ENCODE measurements at regions not wholly inside any gene's neighbourhood (a gene's known extent, or its start where the extent isn't known, plus 50 kb on each side); places are given as distances from the start of the nearest gene placed in this dataset.

DNA sequence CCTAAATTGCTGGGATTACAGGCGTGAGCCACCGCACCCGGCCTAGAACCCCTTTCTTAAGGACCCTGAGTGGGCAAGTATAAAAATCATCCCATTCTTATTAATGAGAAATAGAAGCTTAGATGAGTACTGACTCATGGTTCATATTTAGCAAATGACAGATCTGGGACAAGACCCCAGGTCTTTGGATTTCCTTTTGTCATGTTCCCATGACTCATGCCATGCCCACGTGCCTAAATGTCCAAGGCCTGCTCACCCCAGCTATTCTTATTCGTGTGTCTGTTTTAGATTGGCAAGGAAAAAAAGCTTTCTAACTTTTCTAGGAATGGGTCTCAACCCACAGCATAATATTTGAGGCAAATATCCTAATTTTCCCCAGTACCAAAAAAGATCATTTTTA is 57.7 kb upstream of the RPS23 start (continued):
- TF ChIP-seq, protein P1, sequence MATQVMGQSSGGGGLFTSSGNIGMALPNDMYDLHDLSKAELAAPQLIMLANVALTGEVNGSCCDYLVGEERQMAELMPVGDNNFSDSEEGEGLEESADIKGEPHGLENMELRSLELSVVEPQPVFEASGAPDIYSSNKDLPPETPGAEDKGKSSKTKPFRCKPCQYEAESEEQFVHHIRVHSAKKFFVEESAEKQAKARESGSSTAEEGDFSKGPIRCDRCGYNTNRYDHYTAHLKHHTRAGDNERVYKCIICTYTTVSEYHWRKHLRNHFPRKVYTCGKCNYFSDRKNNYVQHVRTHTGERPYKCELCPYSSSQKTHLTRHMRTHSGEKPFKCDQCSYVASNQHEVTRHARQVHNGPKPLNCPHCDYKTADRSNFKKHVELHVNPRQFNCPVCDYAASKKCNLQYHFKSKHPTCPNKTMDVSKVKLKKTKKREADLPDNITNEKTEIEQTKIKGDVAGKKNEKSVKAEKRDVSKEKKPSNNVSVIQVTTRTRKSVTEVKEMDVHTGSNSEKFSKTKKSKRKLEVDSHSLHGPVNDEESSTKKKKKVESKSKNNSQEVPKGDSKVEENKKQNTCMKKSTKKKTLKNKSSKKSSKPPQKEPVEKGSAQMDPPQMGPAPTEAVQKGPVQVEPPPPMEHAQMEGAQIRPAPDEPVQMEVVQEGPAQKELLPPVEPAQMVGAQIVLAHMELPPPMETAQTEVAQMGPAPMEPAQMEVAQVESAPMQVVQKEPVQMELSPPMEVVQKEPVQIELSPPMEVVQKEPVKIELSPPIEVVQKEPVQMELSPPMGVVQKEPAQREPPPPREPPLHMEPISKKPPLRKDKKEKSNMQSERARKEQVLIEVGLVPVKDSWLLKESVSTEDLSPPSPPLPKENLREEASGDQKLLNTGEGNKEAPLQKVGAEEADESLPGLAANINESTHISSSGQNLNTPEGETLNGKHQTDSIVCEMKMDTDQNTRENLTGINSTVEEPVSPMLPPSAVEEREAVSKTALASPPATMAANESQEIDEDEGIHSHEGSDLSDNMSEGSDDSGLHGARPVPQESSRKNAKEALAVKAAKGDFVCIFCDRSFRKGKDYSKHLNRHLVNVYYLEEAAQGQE (IDR thresholded peaks at IDR 0.05), result no peak

DNA sequence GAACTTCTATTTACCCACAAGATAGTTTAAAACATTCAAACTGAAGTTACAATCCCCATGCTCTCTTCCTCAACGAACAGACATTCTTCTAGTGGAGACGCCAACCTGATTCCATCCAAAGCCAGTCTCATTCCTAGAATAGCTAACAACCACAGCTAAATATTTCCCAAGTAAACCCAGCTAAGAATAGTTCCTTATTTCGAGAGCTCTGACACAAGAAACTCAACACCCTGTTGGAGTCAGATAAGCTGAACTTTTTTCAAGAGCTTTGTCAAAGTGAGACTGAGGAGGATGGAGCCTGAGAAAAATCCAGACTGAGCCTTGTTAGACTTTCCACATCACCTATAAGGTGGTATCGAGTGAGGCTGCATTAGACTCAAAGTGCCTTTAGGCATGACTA is 56.7 kb upstream of the RPS23 start:
- H3K9me3 ChIP-seq (ENCODE audit: control insufficient read depth in 4 of 4, low read length in 3 of 4), result no peaks in the 10 kb centered on the region
- no peak for TF ChIP-seq RXRA (IDR thresholded peaks at IDR 0.05)
- TF ChIP-seq JUND (IDR thresholded peaks at IDR 0.05), result no peak
- TF ChIP-seq, protein P2, sequence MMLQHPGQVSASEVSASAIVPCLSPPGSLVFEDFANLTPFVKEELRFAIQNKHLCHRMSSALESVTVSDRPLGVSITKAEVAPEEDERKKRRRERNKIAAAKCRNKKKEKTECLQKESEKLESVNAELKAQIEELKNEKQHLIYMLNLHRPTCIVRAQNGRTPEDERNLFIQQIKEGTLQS (IDR thresholded peaks at IDR 0.05), result no peak
- TF ChIP-seq, protein P1 (IDR thresholded peaks at IDR 0.05), result no peak
- no peak for TF ChIP-seq YY1 (IDR thresholded peaks at IDR 0.05)
- no peak for TF ChIP-seq NR2F2 (IDR thresholded peaks at IDR 0.05)
- TF ChIP-seq HNF4G (IDR thresholded peaks at IDR 0.05), result no peak
- no peaks in the 10 kb centered on the region for H3K27me3 ChIP-seq (ENCODE audit: control insufficient read depth in 4 of 4, insufficient read depth in 4 of 4, low read length in 3 of 4)
- H3K4me3 ChIP-seq (ENCODE audit: low read depth in 1 of 3, low read length in 3 of 3), result no peak overlapping the region
- H3K9ac ChIP-seq (ENCODE audit: low read depth in 1 of 2, low read length in 2 of 2), result no peak overlapping the region
- WGBS, result 75% methylated on average over 4 of the region's 4 CpGs
- no peak overlapping the region for H3K27ac ChIP-seq (ENCODE audit: low read depth in 1 of 2, low read length in 2 of 2)
- H3K4me1 ChIP-seq (ENCODE audit: control insufficient read depth in 4 of 4, insufficient read depth in 4 of 4, low read length in 3 of 4), result no peaks in the 10 kb centered on the region
- DNase-seq (ENCODE audit: low spot score), result no peak
- no peaks in the 10 kb centered on the region for H3K36me3 ChIP-seq (ENCODE audit: control insufficient read depth in 4 of 4, insufficient read depth in 3 of 4, low read depth in 1 of 4, low read length in 3 of 4)

DNA sequence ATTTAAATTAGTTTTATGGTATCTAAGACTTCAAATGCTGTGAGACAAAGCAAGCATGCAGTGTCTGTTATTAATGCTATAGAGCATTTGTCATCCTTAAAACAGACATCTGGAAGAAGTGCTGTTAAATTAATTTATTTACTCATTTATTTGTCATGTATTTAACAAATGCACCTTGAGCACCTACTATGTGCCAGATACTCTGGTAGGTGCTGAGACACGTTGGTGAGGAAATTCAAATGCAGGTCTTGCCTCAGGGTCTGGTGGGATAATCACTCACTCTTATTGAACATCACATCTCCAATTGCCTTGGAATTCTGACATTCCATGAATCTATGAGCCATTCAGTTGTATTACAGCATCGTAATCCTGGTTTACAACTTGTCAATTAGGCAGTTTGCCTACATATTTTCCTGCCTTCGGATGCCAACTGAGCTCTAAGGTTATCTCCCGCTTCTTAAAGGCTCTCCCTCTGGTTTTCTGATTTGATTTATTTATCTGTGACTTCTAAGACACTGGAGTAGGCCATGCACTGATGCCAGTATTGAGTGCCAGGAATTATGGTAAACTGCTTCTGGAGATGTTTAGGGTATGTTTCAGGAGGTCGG is 56.0 kb upstream of the RPS23 start:
- no peak for DNase-seq (ENCODE audit: low spot score)
- H3K27me3 ChIP-seq (ENCODE audit: control insufficient read depth in 4 of 4, insufficient read depth in 4 of 4, low read length in 3 of 4), result no peaks in the 10 kb centered on the region
- H3K9ac ChIP-seq (ENCODE audit: low read depth in 1 of 2, low read length in 2 of 2), result no peak overlapping the region
- WGBS, result 80% methylated on average over 5 of the region's 5 CpGs
- H3K27ac ChIP-seq (ENCODE audit: low read depth in 1 of 2, low read length in 2 of 2), result no peak overlapping the region
- no peaks in the 10 kb centered on the region for H3K4me1 ChIP-seq (ENCODE audit: control insufficient read depth in 4 of 4, insufficient read depth in 4 of 4, low read length in 3 of 4)
- H3K9me3 ChIP-seq (ENCODE audit: control insufficient read depth in 4 of 4, low read length in 3 of 4), result no peaks in the 10 kb centered on the region
- no peaks in the 10 kb centered on the region for H3K36me3 ChIP-seq (ENCODE audit: control insufficient read depth in 4 of 4, insufficient read depth in 3 of 4, low read depth in 1 of 4, low read length in 3 of 4)
- H3K4me3 ChIP-seq (ENCODE audit: low read depth in 1 of 3, low read length in 3 of 3), result no peak overlapping the region
- TF ChIP-seq FOXA1 (IDR thresholded peaks at IDR 0.05) (no peak), GABPA (IDR thresholded peaks at IDR 0.05 in 1 of 2, conservative IDR thresholded peaks at IDR 0.05 in 1 of 2) (no peak), RXRA (IDR thresholded peaks at IDR 0.05) (no peak), RAD21 (IDR thresholded peaks at IDR 0.05) (no peak), TAF1 (conservative IDR thresholded peaks at IDR 0.05) (no peak), YY1 (IDR thresholded peaks at IDR 0.05) (no peak), FOXA2 (IDR thresholded peaks at IDR 0.05) (no peak), NR2F2 (IDR thresholded peaks at IDR 0.05) (no peak)
- TF ChIP-seq, protein P2 (IDR thresholded peaks at IDR 0.05), result no peak
- TF ChIP-seq, protein P3, sequence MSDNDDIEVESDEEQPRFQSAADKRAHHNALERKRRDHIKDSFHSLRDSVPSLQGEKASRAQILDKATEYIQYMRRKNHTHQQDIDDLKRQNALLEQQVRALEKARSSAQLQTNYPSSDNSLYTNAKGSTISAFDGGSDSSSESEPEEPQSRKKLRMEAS (IDR thresholded peaks at IDR 0.05), result no peak
- TF ChIP-seq, protein P4, sequence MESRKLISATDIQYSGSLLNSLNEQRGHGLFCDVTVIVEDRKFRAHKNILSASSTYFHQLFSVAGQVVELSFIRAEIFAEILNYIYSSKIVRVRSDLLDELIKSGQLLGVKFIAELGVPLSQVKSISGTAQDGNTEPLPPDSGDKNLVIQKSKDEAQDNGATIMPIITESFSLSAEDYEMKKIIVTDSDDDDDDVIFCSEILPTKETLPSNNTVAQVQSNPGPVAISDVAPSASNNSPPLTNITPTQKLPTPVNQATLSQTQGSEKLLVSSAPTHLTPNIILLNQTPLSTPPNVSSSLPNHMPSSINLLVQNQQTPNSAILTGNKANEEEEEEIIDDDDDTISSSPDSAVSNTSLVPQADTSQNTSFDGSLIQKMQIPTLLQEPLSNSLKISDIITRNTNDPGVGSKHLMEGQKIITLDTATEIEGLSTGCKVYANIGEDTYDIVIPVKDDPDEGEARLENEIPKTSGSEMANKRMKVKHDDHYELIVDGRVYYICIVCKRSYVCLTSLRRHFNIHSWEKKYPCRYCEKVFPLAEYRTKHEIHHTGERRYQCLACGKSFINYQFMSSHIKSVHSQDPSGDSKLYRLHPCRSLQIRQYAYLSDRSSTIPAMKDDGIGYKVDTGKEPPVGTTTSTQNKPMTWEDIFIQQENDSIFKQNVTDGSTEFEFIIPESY (IDR thresholded peaks at IDR 0.05), result no peak
- TF ChIP-seq, protein P5, sequence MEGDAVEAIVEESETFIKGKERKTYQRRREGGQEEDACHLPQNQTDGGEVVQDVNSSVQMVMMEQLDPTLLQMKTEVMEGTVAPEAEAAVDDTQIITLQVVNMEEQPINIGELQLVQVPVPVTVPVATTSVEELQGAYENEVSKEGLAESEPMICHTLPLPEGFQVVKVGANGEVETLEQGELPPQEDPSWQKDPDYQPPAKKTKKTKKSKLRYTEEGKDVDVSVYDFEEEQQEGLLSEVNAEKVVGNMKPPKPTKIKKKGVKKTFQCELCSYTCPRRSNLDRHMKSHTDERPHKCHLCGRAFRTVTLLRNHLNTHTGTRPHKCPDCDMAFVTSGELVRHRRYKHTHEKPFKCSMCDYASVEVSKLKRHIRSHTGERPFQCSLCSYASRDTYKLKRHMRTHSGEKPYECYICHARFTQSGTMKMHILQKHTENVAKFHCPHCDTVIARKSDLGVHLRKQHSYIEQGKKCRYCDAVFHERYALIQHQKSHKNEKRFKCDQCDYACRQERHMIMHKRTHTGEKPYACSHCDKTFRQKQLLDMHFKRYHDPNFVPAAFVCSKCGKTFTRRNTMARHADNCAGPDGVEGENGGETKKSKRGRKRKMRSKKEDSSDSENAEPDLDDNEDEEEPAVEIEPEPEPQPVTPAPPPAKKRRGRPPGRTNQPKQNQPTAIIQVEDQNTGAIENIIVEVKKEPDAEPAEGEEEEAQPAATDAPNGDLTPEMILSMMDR (IDR thresholded peaks at IDR 0.05; ENCODE audit: low read depth, low read length, missing input control), result no peak
